Mesenchymal stem cell (in vitro differentiated cells and primary cell): ENCODE measurements at regions not wholly inside any gene's neighbourhood (a gene's known extent, or its start where the extent isn't known, plus 50 kb on each side); places are given as distances from the start of the nearest gene placed in this dataset.

Source experiments
- DNase-seq: peaks from one replicate; pipeline ENCODE4 v3.0.0-alpha.2; 2013
- H2AFZ ChIP-seq: one replicate; pipeline ENCODE4 v1.6.1; 2013; ENCODE audit warnings: low read depth, mild to moderate bottlenecking, control low read depth, inconsistent platforms, low read length, moderate library complexity
- H2AK5ac ChIP-seq: 2 replicates; pipeline ENCODE4 v1.6.1; 2013; ENCODE audit warnings: low read length, moderate library complexity, mild to moderate bottlenecking, inconsistent platforms; ENCODE audit not compliant: severe bottlenecking
- H2BK120ac ChIP-seq: one replicate; pipeline ENCODE4 v1.6.1; 2013; ENCODE audit warnings: low read depth, mild to moderate bottlenecking, inconsistent platforms, low read length, moderate library complexity
- H2BK12ac ChIP-seq, 2 experiments: one replicate each; pipeline ENCODE4 v1.6.1; 2013; ENCODE audit warnings: inconsistent platforms in 2 of 2, low read length in 2 of 2, mild to moderate bottlenecking in 2 of 2, moderate library complexity in 2 of 2, control low read depth in 1 of 2
- H2BK15ac ChIP-seq: one replicate; pipeline ENCODE4 v1.6.1; 2013; ENCODE audit warnings: mild to moderate bottlenecking, low read depth, inconsistent platforms; ENCODE audit not compliant: poor library complexity, severe bottlenecking
- H2BK5ac ChIP-seq: 2 replicates; pipeline ENCODE4 v1.6.1; 2013; ENCODE audit warnings: low read depth, mild to moderate bottlenecking, low read length, control low read depth, inconsistent platforms; ENCODE audit not compliant: poor library complexity, severe bottlenecking
- H3K14ac ChIP-seq, 2 experiments: one replicate each; pipeline ENCODE4 v1.6.1; 2013; ENCODE audit warnings: inconsistent platforms in 2 of 2, low read length in 2 of 2, control low read depth in 1 of 2, mild to moderate bottlenecking in 1 of 2, moderate library complexity in 1 of 2
- H3K18ac ChIP-seq, 2 experiments: one replicate each; pipeline ENCODE4 v1.6.1; 2013; ENCODE audit warnings: inconsistent platforms in 2 of 2, low read length in 2 of 2, control low read depth in 1 of 2, low read depth in 1 of 2, mild to moderate bottlenecking in 1 of 2
- H3K23ac ChIP-seq, 2 experiments: one replicate each; pipeline ENCODE4 v1.6.1; 2013; ENCODE audit warnings: inconsistent platforms in 2 of 2, low read length in 2 of 2, mild to moderate bottlenecking in 2 of 2, moderate library complexity in 2 of 2, control low read depth in 1 of 2
- H3K27ac ChIP-seq: 2 replicates; pipeline ENCODE4 v1.5.1; 2013; ENCODE audit warnings: mild to moderate bottlenecking, moderate library complexity, low read length, control low read depth, inconsistent platforms; ENCODE audit not compliant: poor library complexity, severe bottlenecking
- H3K27me3 ChIP-seq, 2 experiments: 2 replicates each; pipeline versions ENCODE4 v1.6.1 to v1.7.0; 2013; ENCODE audit warnings: low read length in 2 of 2, mild to moderate bottlenecking in 2 of 2, moderate library complexity in 2 of 2, control low read depth in 1 of 2, inconsistent platforms in 1 of 2; ENCODE audit not compliant: control insufficient read depth in 1 of 2, insufficient read depth in 1 of 2
- H3K36me3 ChIP-seq, 2 experiments: 2 replicates each; pipeline versions ENCODE4 v1.6.1 to v1.7.0; 2013; ENCODE audit warnings: low read length in 2 of 2, control low read depth in 1 of 2, inconsistent platforms in 1 of 2, low read depth in 1 of 2, mild to moderate bottlenecking in 1 of 2; ENCODE audit not compliant: insufficient read depth in 2 of 2, control insufficient read depth in 1 of 2
- H3K4ac ChIP-seq, 2 experiments: one replicate each; pipeline ENCODE4 v1.6.1; 2013; ENCODE audit warnings: inconsistent platforms in 2 of 2, low read length in 2 of 2, mild to moderate bottlenecking in 2 of 2, moderate library complexity in 2 of 2, control low read depth in 1 of 2, low read depth in 1 of 2
- H3K4me1 ChIP-seq: 2 replicates; pipeline ENCODE4 v1.6.1; 2013; ENCODE audit warnings: low read depth, low read length, control low read depth; ENCODE audit not compliant: control insufficient read depth, insufficient read depth
- H3K4me2 ChIP-seq: 2 replicates; pipeline ENCODE4 v1.6.1; 2013; ENCODE audit warnings: low read length, mild to moderate bottlenecking, inconsistent platforms; ENCODE audit not compliant: poor library complexity, severe bottlenecking
- H3K4me3 ChIP-seq, 2 experiments: 2 replicates each; pipeline versions ENCODE4 v1.5.1 to v1.7.0; 2013; ENCODE audit warnings: low read length in 2 of 2, mild to moderate bottlenecking in 2 of 2, control low read depth in 1 of 2, low read depth in 1 of 2; ENCODE audit not compliant: insufficient read depth in 1 of 2
- H3K79me1 ChIP-seq: replicated peaks from 2 replicates; pipeline ENCODE4 v1.6.1; 2013; ENCODE audit warnings: mild to moderate bottlenecking, control low read depth, low read length, inconsistent platforms; ENCODE audit not compliant: poor library complexity, severe bottlenecking
- H3K9ac ChIP-seq: 2 replicates; pipeline ENCODE4 v1.7.0; 2013; ENCODE audit warnings: mild to moderate bottlenecking, low read length, moderate library complexity
- H3K9me3 ChIP-seq: 2 replicates; pipeline ENCODE4 v1.7.0; 2013; ENCODE audit warnings: mild to moderate bottlenecking, low read length; ENCODE audit not compliant: control insufficient read depth
- H4K8ac ChIP-seq: one replicate; pipeline ENCODE4 v1.6.1; 2013; ENCODE audit warnings: inconsistent platforms, mild to moderate bottlenecking, low read length, moderate library complexity
- H4K91ac ChIP-seq: one replicate; pipeline ENCODE4 v1.6.1; 2013; ENCODE audit warnings: mild to moderate bottlenecking, low read length, inconsistent platforms
- WGBS: methylation state at CpG from one replicate; pipeline ENCODE4 v1.1.7; 2013; ENCODE audit warnings: mixed read lengths; 5-methylcytosine and 5-hydroxymethylcytosine counted together

DNA sequence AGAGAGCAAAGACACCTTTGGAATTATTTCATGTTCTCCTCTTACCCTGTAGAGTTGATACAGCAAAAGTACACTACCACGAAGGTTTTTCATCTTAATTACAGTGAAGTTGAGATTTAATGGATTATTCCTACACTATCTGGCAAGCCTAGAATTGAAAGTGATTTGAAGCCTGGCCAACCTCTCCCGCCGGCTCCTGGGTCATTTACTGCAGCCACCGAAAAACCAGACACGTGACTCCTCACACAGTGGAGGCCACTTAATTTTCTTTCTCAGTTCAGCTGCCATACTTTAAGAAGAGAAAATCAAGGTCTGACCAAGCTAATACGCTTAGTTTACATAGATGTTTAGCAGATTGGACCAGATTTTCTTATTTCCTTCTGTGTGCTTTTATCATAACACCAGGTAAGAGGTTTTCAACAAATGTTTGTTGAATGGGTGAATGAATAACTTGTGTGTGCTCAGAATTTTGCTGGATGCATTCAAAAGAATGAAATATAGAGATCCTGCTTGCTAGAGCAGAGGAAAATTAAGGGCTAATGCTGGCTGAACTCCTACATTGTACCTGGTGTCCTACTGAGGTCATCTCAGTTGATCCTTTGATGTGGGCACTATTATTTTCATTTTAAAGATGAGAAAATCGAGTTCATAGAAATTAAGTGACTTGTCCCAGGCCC, 97.2 kb upstream of the PDE10A start:
- no peak overlapping the region for H3K23ac ChIP-seq
- no peak overlapping the region for H2BK15ac ChIP-seq
- no peak overlapping the region for H2BK12ac ChIP-seq
- no peak overlapping the region for H3K4me2 ChIP-seq
- H3K27ac ChIP-seq, result no peak overlapping the region
- no peaks in the 10 kb centered on the region for H3K36me3 ChIP-seq
- no peaks in the 10 kb centered on the region for H3K79me1 ChIP-seq
- H2BK120ac ChIP-seq, result no peak overlapping the region
- no peaks in the 10 kb centered on the region for H3K4me1 ChIP-seq
- no peak overlapping the region for H3K4ac ChIP-seq
- no peaks in the 10 kb centered on the region for H3K27me3 ChIP-seq
- no peak overlapping the region for H2AFZ ChIP-seq
- 89% methylated on average over 5 of the region's 7 CpGs for WGBS
- no peak overlapping the region for H3K14ac ChIP-seq
- H3K18ac ChIP-seq, result no peak overlapping the region
- DNase-seq, result no peak
- peaks cover 5% of the 10 kb centered on the region for H3K9me3 ChIP-seq
- H3K9ac ChIP-seq, result no peak overlapping the region
- H2AK5ac ChIP-seq, result no peak overlapping the region
- no peak overlapping the region for H4K91ac ChIP-seq
- no peak overlapping the region for H2BK5ac ChIP-seq
- no peak overlapping the region for H4K8ac ChIP-seq
- H3K4me3 ChIP-seq, result no peak overlapping the region

DNA sequence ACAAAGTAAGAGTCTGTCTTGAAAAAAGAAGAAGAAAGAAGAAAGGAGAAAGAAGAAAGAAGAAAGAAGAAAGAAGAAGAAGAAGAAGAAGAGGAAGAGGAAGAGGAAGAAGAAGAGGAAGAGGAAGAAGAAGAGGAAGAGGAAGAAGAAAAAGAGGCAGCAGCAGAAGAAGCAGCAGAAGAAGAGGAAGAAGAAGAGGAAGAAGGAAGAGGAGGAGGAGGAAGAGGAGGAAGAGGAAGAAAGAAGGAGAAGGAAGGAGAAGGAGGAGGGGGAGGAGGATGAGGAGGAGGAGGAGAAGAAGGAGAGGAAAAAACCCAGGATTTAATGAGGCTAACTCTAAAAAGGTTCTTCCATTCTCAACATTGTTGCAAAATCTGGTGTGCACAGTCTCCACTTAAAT, 95.4 kb upstream of the PDE10A start:
- no peak overlapping the region for H3K4me2 ChIP-seq
- H3K23ac ChIP-seq, result no peak overlapping the region
- H3K27ac ChIP-seq, result no peak overlapping the region
- H3K79me1 ChIP-seq, result no peaks in the 10 kb centered on the region
- H2BK120ac ChIP-seq, result no peak overlapping the region
- no peak overlapping the region for H3K4me3 ChIP-seq
- H4K8ac ChIP-seq, result no peak overlapping the region
- H3K14ac ChIP-seq, result no peak overlapping the region
- no peak overlapping the region for H3K9ac ChIP-seq
- no peak overlapping the region for H2AK5ac ChIP-seq
- H4K91ac ChIP-seq, result no peak overlapping the region
- no peak overlapping the region for H2AFZ ChIP-seq
- H2BK12ac ChIP-seq, result no peak overlapping the region
- no peak overlapping the region for H2BK5ac ChIP-seq
- no peak for DNase-seq
- H3K36me3 ChIP-seq, result no peaks in the 10 kb centered on the region
- no peak overlapping the region for H3K4ac ChIP-seq
- H3K9me3 ChIP-seq, result peaks cover 5% of the 10 kb centered on the region
- no peaks in the 10 kb centered on the region for H3K27me3 ChIP-seq
- no peaks in the 10 kb centered on the region for H3K4me1 ChIP-seq
- H3K18ac ChIP-seq, result no peak overlapping the region
- no peak overlapping the region for H2BK15ac ChIP-seq

DNA sequence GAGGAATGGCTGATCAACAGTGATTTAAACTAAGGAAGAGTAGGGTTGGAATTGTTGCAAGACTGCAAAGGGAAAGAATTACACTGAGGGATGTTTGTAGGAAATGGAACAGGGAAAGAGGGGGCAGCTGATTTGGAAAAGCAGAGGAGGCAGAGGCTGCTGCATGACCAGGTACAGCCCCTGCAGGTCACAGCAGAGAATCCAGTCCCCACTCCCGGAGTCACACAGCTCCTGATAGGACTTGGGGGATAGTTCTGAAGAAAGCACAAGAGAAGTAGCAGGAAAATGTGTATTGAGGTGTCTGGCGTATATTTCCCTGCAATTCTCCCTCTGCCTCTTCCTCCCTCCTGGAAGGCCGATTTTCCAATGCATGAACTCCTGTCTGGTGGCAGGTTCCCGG, 92.5 kb upstream of the PDE10A start:
- Histone ChIP-seq H2AFZ (no peak overlapping the region), H2BK5ac (no peak overlapping the region), H3K4me2 (no peak overlapping the region), H3K27ac (no peak overlapping the region), H3K79me1 (no peaks in the 10 kb centered on the region), H3K4me1 (no peaks in the 10 kb centered on the region), H3K9me3 (no peaks in the 10 kb centered on the region), H2BK12ac (no peak overlapping the region), H3K27me3 (no peaks in the 10 kb centered on the region), H2BK15ac (no peak overlapping the region), H2AK5ac (no peak overlapping the region), H3K14ac (no peak overlapping the region), H3K9ac (no peak overlapping the region), H3K18ac (no peak overlapping the region), H4K91ac (no peak overlapping the region), H3K23ac (no peak overlapping the region), H4K8ac (no peak overlapping the region), H3K36me3 (no peaks in the 10 kb centered on the region), H2BK120ac (no peak overlapping the region), H3K4me3 (no peak overlapping the region), H3K4ac (no peak overlapping the region)
- 52% methylated on average over 3 of the region's 4 CpGs for WGBS
- DNase-seq, result no peak

GRCh38 chr6:165753506-165753905, 90.5 kb upstream of the PDE10A start:
- Histone ChIP-seq H2BK5ac (no peak overlapping the region), H3K4ac (no peak overlapping the region), H3K4me3 (no peak overlapping the region), H3K27ac (no peak overlapping the region), H3K79me1 (no peaks in the 10 kb centered on the region), H2AK5ac (no peak overlapping the region), H2BK120ac (no peak overlapping the region), H3K23ac (no peak overlapping the region), H2BK12ac (no peak overlapping the region), H4K8ac (no peak overlapping the region), H3K4me1 (no peaks in the 10 kb centered on the region), H3K36me3 (no peaks in the 10 kb centered on the region), H3K9me3 (no peaks in the 10 kb centered on the region), H3K4me2 (no peak overlapping the region), H3K18ac (no peak overlapping the region), H2AFZ (no peak overlapping the region), H2BK15ac (no peak overlapping the region), H3K9ac (no peak overlapping the region), H3K27me3 (peaks cover 0 to 8% of the 10 kb centered on the region in 2 experiments), H4K91ac (no peak overlapping the region), H3K14ac (no peak overlapping the region)
- DNase-seq, result no peak
